SU-DHL-6 (cell line): ENCODE measurements at regions not wholly inside any gene's neighbourhood (a gene's known extent, or its start where the extent isn't known, plus 50 kb on each side); places are given as distances from the start of the nearest gene placed in this dataset.

ENCODE experiments used
- H2AFZ ChIP-seq: fragments of 200-600 bp; sonication (generic); 2 replicates; pipeline ENCODE4 v1.6.1; 2014; ENCODE audit warnings: low read depth, mild to moderate bottlenecking, moderate library complexity, mixed read lengths, antibody characterized with exemption, low read length; ENCODE audit not compliant: severe bottlenecking
- H3F3A ChIP-seq: fragments of 200-600 bp; shearing (Covaris generic); 2 replicates; pipeline ENCODE4 v1.6.0; 2016; ENCODE audit warnings: antibody characterized with exemption, mild to moderate bottlenecking; ENCODE audit not compliant: insufficient read depth
- H3K27ac ChIP-seq: fragments of 200-600 bp; sonication (generic); 2 replicates; pipeline ENCODE4 v1.5.1; 2016; ENCODE audit warnings: low read depth, mild to moderate bottlenecking, low read length, moderate library complexity, mixed read lengths
- H3K27me3 ChIP-seq: fragments of 200-600 bp; sonication (generic), shearing (Covaris generic); 2 replicates; pipeline ENCODE4 v1.6.0; 2014; ENCODE audit warnings: mild to moderate bottlenecking, low read length
- H3K36me3 ChIP-seq: fragments of 200-600 bp; sonication (generic); 2 replicates; pipeline ENCODE4 v1.6.1; 2014; ENCODE audit warnings: mild to moderate bottlenecking, low read length, mixed read lengths
- H3K4me2 ChIP-seq: fragments of 300-600, 200-600 bp; shearing (Covaris generic), sonication (generic); 2 replicates; pipeline ENCODE4 v1.6.0; 2014; ENCODE audit warnings: low read length, low read depth, mild to moderate bottlenecking; ENCODE audit not compliant: poor library complexity, severe bottlenecking
- H3K4me3 ChIP-seq: fragments of 200-600 bp; sonication (generic); 2 replicates; pipeline ENCODE4 v1.5.1; 2014; ENCODE audit warnings: antibody characterized with exemption, low read length, mild to moderate bottlenecking, mixed read lengths; ENCODE audit not compliant: insufficient read depth, poor library complexity, severe bottlenecking
- H3K79me2 ChIP-seq: fragments of 200-600 bp; sonication (generic); 2 replicates; pipeline ENCODE4 v1.6.1; 2014; ENCODE audit warnings: mild to moderate bottlenecking, low read length, moderate library complexity; ENCODE audit not compliant: insufficient read depth
- H3K9ac ChIP-seq: fragments of 200-600 bp; sonication (generic); 2 replicates; pipeline ENCODE4 v1.7.0; 2014; ENCODE audit warnings: mild to moderate bottlenecking, low read length
- H3K9me2 ChIP-seq: fragments of 200-600 bp; sonication (generic); replicated peaks from 2 replicates; pipeline ENCODE4 v1.6.1; 2014; ENCODE audit warnings: low read length; ENCODE audit not compliant: insufficient read depth
- H3K9me3 ChIP-seq: fragments of 200-600 bp; sonication (generic); 2 replicates; pipeline ENCODE4 v1.6.1; 2014; ENCODE audit warnings: low read length, mixed read lengths; ENCODE audit not compliant: insufficient read depth
- H4K20me1 ChIP-seq: fragments of 200-600 bp; sonication (generic); 2 replicates; pipeline ENCODE4 v1.6.1; 2014; ENCODE audit warnings: low read depth, mild to moderate bottlenecking, antibody characterized with exemption, low read length, moderate library complexity, mixed read lengths
- CTCF ChIP-seq: fragments of 200-600 bp; sonication (generic); IDR thresholded peaks from one replicate; pipeline ENCODE4 v1.5.1; 2017; ENCODE audit warnings: antibody characterized with exemption, mild to moderate bottlenecking, low read length, moderate library complexity; ENCODE audit not compliant: insufficient read depth, poor library complexity, severe bottlenecking
- EZH2phosphoT487 ChIP-seq: fragments of 200-600 bp; sonication (generic), shearing (Covaris generic); conservative IDR thresholded peaks from 2 replicates; pipeline ENCODE4 v1.6.1; 2018; ENCODE audit warnings: mild to moderate bottlenecking, antibody characterized with exemption, low read length, moderate library complexity, mixed read lengths

- no peaks in the 10 kb centered on the region for H4K20me1 ChIP-seq
- no peaks in the 10 kb centered on the region for H3K36me3 ChIP-seq
- no peaks in the 10 kb centered on the region for H3F3A ChIP-seq
- no peaks in the 10 kb centered on the region for H3K27me3 ChIP-seq
- no peak overlapping the region for H3K9ac ChIP-seq
- TF ChIP-seq CTCF (no peak), EZH2phosphoT487 (no peak)
- H3K9me2 ChIP-seq = no peaks in the 10 kb centered on the region
- H3K4me2 ChIP-seq = no peak overlapping the region
- H3K27ac ChIP-seq = no peak overlapping the region
- no peak overlapping the region for H2AFZ ChIP-seq
- H3K9me3 ChIP-seq = no peaks in the 10 kb centered on the region
- no peak overlapping the region for H3K4me3 ChIP-seq
- H3K79me2 ChIP-seq = no peaks in the 10 kb centered on the region
Measured at GRCh38 chr1:9440763-9441194, 98.5 kb upstream of the SLC25A33 start.

GRCh38 chr1:9441451-9442133 is 97.7 kb upstream of the SLC25A33 start:
- H3K4me3 ChIP-seq = no peak overlapping the region
- H3K79me2 ChIP-seq = no peaks in the 10 kb centered on the region
- TF ChIP-seq CTCF (no peak), EZH2phosphoT487 (no peak)
- H3K9me3 ChIP-seq = no peaks in the 10 kb centered on the region
- H3K27ac ChIP-seq = no peak overlapping the region
- no peaks in the 10 kb centered on the region for H3K36me3 ChIP-seq
- H3K4me2 ChIP-seq = no peak overlapping the region
- no peaks in the 10 kb centered on the region for H3K27me3 ChIP-seq
- H3F3A ChIP-seq = no peaks in the 10 kb centered on the region
- H3K9me2 ChIP-seq = no peaks in the 10 kb centered on the region
- no peak overlapping the region for H3K9ac ChIP-seq
- no peak overlapping the region for H2AFZ ChIP-seq
- no peaks in the 10 kb centered on the region for H4K20me1 ChIP-seq

- Histone ChIP-seq H3K9me3 (no peaks in the 10 kb centered on the region), H3K9ac (no peak overlapping the region), H3K27me3 (no peaks in the 10 kb centered on the region), H2AFZ (no peak overlapping the region), H4K20me1 (no peaks in the 10 kb centered on the region), H3K4me3 (no peak overlapping the region), H3K9me2 (no peaks in the 10 kb centered on the region), H3K79me2 (no peaks in the 10 kb centered on the region), H3F3A (no peaks in the 10 kb centered on the region), H3K36me3 (no peaks in the 10 kb centered on the region), H3K4me2 (no peak overlapping the region), H3K27ac (no peak overlapping the region)
- TF ChIP-seq EZH2phosphoT487 (no peak), CTCF (no peak)
Measured at GRCh38 chr1:9442278-9442846, 96.9 kb upstream of the SLC25A33 start.
